SU-DHL-6 (cell line): ENCODE measurements at regions not wholly inside any gene's neighbourhood (a gene's known extent, or its start where the extent isn't known, plus 50 kb on each side); places are given as distances from the start of the nearest gene placed in this dataset.

ENCODE experiments used
- H2AFZ ChIP-seq: fragments of 200-600 bp; sonication (generic); 2 replicates; pipeline ENCODE4 v1.6.1; 2014; ENCODE audit warnings: low read depth, mild to moderate bottlenecking, moderate library complexity, mixed read lengths, antibody characterized with exemption, low read length; ENCODE audit not compliant: severe bottlenecking
- H3F3A ChIP-seq: fragments of 200-600 bp; shearing (Covaris generic); 2 replicates; pipeline ENCODE4 v1.6.0; 2016; ENCODE audit warnings: antibody characterized with exemption, mild to moderate bottlenecking; ENCODE audit not compliant: insufficient read depth
- H3K27ac ChIP-seq: fragments of 200-600 bp; sonication (generic); 2 replicates; pipeline ENCODE4 v1.5.1; 2016; ENCODE audit warnings: low read depth, mild to moderate bottlenecking, low read length, moderate library complexity, mixed read lengths
- H3K27me3 ChIP-seq: fragments of 200-600 bp; sonication (generic), shearing (Covaris generic); 2 replicates; pipeline ENCODE4 v1.6.0; 2014; ENCODE audit warnings: mild to moderate bottlenecking, low read length
- H3K36me3 ChIP-seq: fragments of 200-600 bp; sonication (generic); 2 replicates; pipeline ENCODE4 v1.6.1; 2014; ENCODE audit warnings: mild to moderate bottlenecking, low read length, mixed read lengths
- H3K4me2 ChIP-seq: fragments of 300-600, 200-600 bp; shearing (Covaris generic), sonication (generic); 2 replicates; pipeline ENCODE4 v1.6.0; 2014; ENCODE audit warnings: low read length, low read depth, mild to moderate bottlenecking; ENCODE audit not compliant: poor library complexity, severe bottlenecking
- H3K4me3 ChIP-seq: fragments of 200-600 bp; sonication (generic); 2 replicates; pipeline ENCODE4 v1.5.1; 2014; ENCODE audit warnings: antibody characterized with exemption, low read length, mild to moderate bottlenecking, mixed read lengths; ENCODE audit not compliant: insufficient read depth, poor library complexity, severe bottlenecking
- H3K79me2 ChIP-seq: fragments of 200-600 bp; sonication (generic); 2 replicates; pipeline ENCODE4 v1.6.1; 2014; ENCODE audit warnings: mild to moderate bottlenecking, low read length, moderate library complexity; ENCODE audit not compliant: insufficient read depth
- H3K9ac ChIP-seq: fragments of 200-600 bp; sonication (generic); 2 replicates; pipeline ENCODE4 v1.7.0; 2014; ENCODE audit warnings: mild to moderate bottlenecking, low read length
- H3K9me2 ChIP-seq: fragments of 200-600 bp; sonication (generic); replicated peaks from 2 replicates; pipeline ENCODE4 v1.6.1; 2014; ENCODE audit warnings: low read length; ENCODE audit not compliant: insufficient read depth
- H3K9me3 ChIP-seq: fragments of 200-600 bp; sonication (generic); 2 replicates; pipeline ENCODE4 v1.6.1; 2014; ENCODE audit warnings: low read length, mixed read lengths; ENCODE audit not compliant: insufficient read depth
- H4K20me1 ChIP-seq: fragments of 200-600 bp; sonication (generic); 2 replicates; pipeline ENCODE4 v1.6.1; 2014; ENCODE audit warnings: low read depth, mild to moderate bottlenecking, antibody characterized with exemption, low read length, moderate library complexity, mixed read lengths
- CTCF ChIP-seq: fragments of 200-600 bp; sonication (generic); IDR thresholded peaks from one replicate; pipeline ENCODE4 v1.5.1; 2017; ENCODE audit warnings: antibody characterized with exemption, mild to moderate bottlenecking, low read length, moderate library complexity; ENCODE audit not compliant: insufficient read depth, poor library complexity, severe bottlenecking
- EZH2phosphoT487 ChIP-seq: fragments of 200-600 bp; sonication (generic), shearing (Covaris generic); conservative IDR thresholded peaks from 2 replicates; pipeline ENCODE4 v1.6.1; 2018; ENCODE audit warnings: mild to moderate bottlenecking, antibody characterized with exemption, low read length, moderate library complexity, mixed read lengths

GRCh38 chr5:147175516-147176097 is 59.2 kb upstream of the STK32A start:
- Histone ChIP-seq H2AFZ (no peak overlapping the region), H3K4me2 (no peak overlapping the region)
- TF ChIP-seq CTCF = no peak
- no peak for TF ChIP-seq EZH2phosphoT487

GRCh38 chr5:147176422-147176821 is 58.4 kb upstream of the STK32A start:
- H3K4me3 ChIP-seq = no peak overlapping the region
- H3K9ac ChIP-seq = no peak overlapping the region
- H2AFZ ChIP-seq = no peak overlapping the region
- no peaks in the 10 kb centered on the region for H3K36me3 ChIP-seq
- H3K27ac ChIP-seq = no peak overlapping the region
- no peaks in the 10 kb centered on the region for H3K9me2 ChIP-seq
- no peaks in the 10 kb centered on the region for H3K79me2 ChIP-seq
- no peaks in the 10 kb centered on the region for H4K20me1 ChIP-seq
- H3F3A ChIP-seq = no peaks in the 10 kb centered on the region
- H3K9me3 ChIP-seq = no peaks in the 10 kb centered on the region
- no peaks in the 10 kb centered on the region for H3K27me3 ChIP-seq
- H3K4me2 ChIP-seq = no peak overlapping the region
- TF ChIP-seq EZH2phosphoT487 (no peak), CTCF (no peak)

More at GRCh38 chr5:147175516-147176097, 59.2 kb upstream of the STK32A start:
- Histone ChIP-seq H3K27me3 (no peaks in the 10 kb centered on the region), H4K20me1 (no peaks in the 10 kb centered on the region), H3K9me2 (no peaks in the 10 kb centered on the region), H3K9me3 (no peaks in the 10 kb centered on the region), H3K79me2 (no peaks in the 10 kb centered on the region), H3K9ac (no peak overlapping the region), H3K4me3 (no peak overlapping the region), H3K36me3 (no peaks in the 10 kb centered on the region), H3F3A (no peaks in the 10 kb centered on the region), H3K27ac (no peak overlapping the region)

- Histone ChIP-seq H3K36me3 (no peaks in the 10 kb centered on the region), H4K20me1 (no peaks in the 10 kb centered on the region), H3K27ac (no peak overlapping the region), H3K9ac (no peak overlapping the region), H2AFZ (no peak overlapping the region), H3K79me2 (no peaks in the 10 kb centered on the region), H3F3A (no peaks in the 10 kb centered on the region), H3K4me2 (no peak overlapping the region), H3K9me3 (no peaks in the 10 kb centered on the region), H3K9me2 (no peaks in the 10 kb centered on the region), H3K27me3 (no peaks in the 10 kb centered on the region), H3K4me3 (no peak overlapping the region)
- TF ChIP-seq EZH2phosphoT487 (no peak), CTCF (no peak)
These were observed 57.5 kb upstream of the STK32A start for GRCh38 chr5:147177125-147177840.
